ENCODE measurements at regions not wholly inside any gene's neighbourhood (a gene's known extent, or its start where the extent isn't known, plus 50 kb on each side); places are given as distances from the start of the nearest gene placed in this dataset.

GRCh38 chr16:17858061-17858460 is 387.3 kb upstream of the XYLT1 start:
- no peak for DNase-seq (ENCODE audit: low spot score)

GRCh38 chr16:17853958-17854357 is 383.2 kb upstream of the XYLT1 start:
- no peak for DNase-seq (ENCODE audit: low spot score)

GRCh38 chr16:17852977-17853702 is 382.4 kb upstream of the XYLT1 start:
- DNase-seq (ENCODE audit: low spot score) = no peak

GRCh38 chr16:17850581-17851250 is 380.0 kb upstream of the XYLT1 start:
- no peak for DNase-seq (ENCODE audit: low spot score)

GRCh38 chr16:17847234-17847795 is 376.6 kb upstream of the XYLT1 start:
- DNase-seq (ENCODE audit: low spot score) = no peak

- DNase-seq (ENCODE audit: low spot score) = no peak
Observed at GRCh38 chr16:17846030-17846429, 375.3 kb upstream of the XYLT1 start.

- no peak for DNase-seq (ENCODE audit: low spot score)
Observed at GRCh38 chr16:17845031-17845430, 374.3 kb upstream of the XYLT1 start.

GRCh38 chr16:17843905-17844304 is 373.1 kb upstream of the XYLT1 start:
- DNase-seq (ENCODE audit: low spot score) = no peak

GRCh38 chr16:17839907-17840306 is 369.1 kb upstream of the XYLT1 start:
- no peak for DNase-seq (ENCODE audit: low spot score)

GRCh38 chr16:17839272-17839671 is 368.5 kb upstream of the XYLT1 start:
- no peak for DNase-seq (ENCODE audit: low spot score)

- no peak for DNase-seq (ENCODE audit: low spot score)
Observed at GRCh38 chr16:17836868-17837602, 366.3 kb upstream of the XYLT1 start.

GRCh38 chr16:17835118-17835876 is 364.5 kb upstream of the XYLT1 start:
- DNase-seq (ENCODE audit: low spot score) = no peak

GRCh38 chr16:17832738-17833137 is 362.0 kb upstream of the XYLT1 start:
- DNase-seq (ENCODE audit: low spot score) = no peak

GRCh38 chr16:17831330-17831729 is 360.6 kb upstream of the XYLT1 start:
- no peak for DNase-seq (ENCODE audit: low spot score)

- DNase-seq (ENCODE audit: low spot score) = no peak
Observed at GRCh38 chr16:17830651-17831050, 359.9 kb upstream of the XYLT1 start.

GRCh38 chr16:17829811-17830210 is 359.1 kb upstream of the XYLT1 start:
- DNase-seq (ENCODE audit: low spot score) = no peak

GRCh38 chr16:17828012-17828411 is 357.3 kb upstream of the XYLT1 start:
- DNase-seq (ENCODE audit: low spot score) = no peak

GRCh38 chr16:17827313-17827712 is 356.6 kb upstream of the XYLT1 start:
- no peak for DNase-seq (ENCODE audit: low spot score)

- DNase-seq (ENCODE audit: low spot score) = no peak
Observed at GRCh38 chr16:17817943-17818342, 347.2 kb upstream of the XYLT1 start.

GRCh38 chr16:17817260-17817659 is 346.5 kb upstream of the XYLT1 start:
- no peak for DNase-seq (ENCODE audit: low spot score)

GRCh38 chr16:17812771-17813170 is 342.0 kb upstream of the XYLT1 start:
- DNase-seq (ENCODE audit: low spot score) = no peak

- no peak for DNase-seq (ENCODE audit: low spot score)
Observed at GRCh38 chr16:17804857-17805256, 334.1 kb upstream of the XYLT1 start.

Data from mucosa of gallbladder (tissue), 1 donor.